GM12891 (cell line): ENCODE measurements at regions not wholly inside any gene's neighbourhood (a gene's known extent, or its start where the extent isn't known, plus 50 kb on each side); places are given as distances from the start of the nearest gene placed in this dataset.
"Not testable (repeated sequence)": the region's sequence is repeated elsewhere in the genome, so short reads cannot be mapped to it uniquely, and the experiment has no call there.

Source experiments
- DNase-seq: peaks from one replicate; pipeline ENCODE4 v3.0.0; 2011; ENCODE audit warnings: low spot score; ENCODE audit not compliant: insufficient read length
- FAIRE-seq: peaks from 2 replicates; lab custom pipeline; 2011; peaks lifted over from hg19 to GRCh38; lab: Jason Lieb, UNC
- PAX5 ChIP-seq: IDR thresholded peaks from 2 replicates; pipeline ENCODE4 v1.6.1; 2011; ENCODE audit warnings: low read length, moderate library complexity, mild to moderate bottlenecking; ENCODE audit not compliant: insufficient read depth, severe bottlenecking
- POLR2A ChIP-seq: IDR thresholded peaks from 2 replicates; pipeline ENCODE4 v1.6.1; 2011; ENCODE audit warnings: low read depth, low read length, control low read depth
- POLR2AphosphoS5 ChIP-seq: IDR thresholded peaks from 2 replicates; pipeline ENCODE4 v1.6.1; 2011; ENCODE audit warnings: low read depth, low read length, control low read depth
- POU2F2 ChIP-seq: IDR thresholded peaks from 2 replicates; pipeline ENCODE4 v1.6.1; 2011; ENCODE audit warnings: low read depth, mild to moderate bottlenecking, control low read depth, low read length, moderate library complexity
- SPI1 ChIP-seq: IDR thresholded peaks from 2 replicates; pipeline ENCODE4 v1.6.1; 2011; ENCODE audit warnings: low read depth, low read length, control low read depth
- TAF1 ChIP-seq: IDR thresholded peaks from 2 replicates; pipeline ENCODE4 v1.6.1; 2011; ENCODE audit warnings: low read depth, low read length, control low read depth

- TF ChIP-seq SPI1 (no peak), POLR2AphosphoS5 (no peak), PAX5 (no peak), POU2F2 (no peak), POLR2A (no peak), TAF1 (no peak)
- DNase-seq (no peak), FAIRE-seq (no peak)
Measured at GRCh38 chr13:83150616-83151307, 731.5 kb downstream of the SLITRK1 start.

- TF ChIP-seq POLR2A (no peak), SPI1 (no peak), TAF1 (no peak), PAX5 (no peak), POU2F2 (no peak), POLR2AphosphoS5 (no peak)
- DNase-seq: no peak
- FAIRE-seq: no peak
Measured at GRCh38 chr13:83136660-83137059, 745.6 kb downstream of the SLITRK1 start.

- FAIRE-seq (no peak), DNase-seq (no peak)
- TF ChIP-seq PAX5 (no peak), POLR2AphosphoS5 (no peak), POU2F2 (no peak), TAF1 (no peak), POLR2A (no peak), SPI1 (no peak)
Measured at GRCh38 chr13:83125791-83126190, 756.5 kb downstream of the SLITRK1 start.

- TF ChIP-seq PAX5: no peak
- no peak for FAIRE-seq
- DNase-seq: no peak
Measured at GRCh38 chr13:83121896-83122295, 760.4 kb downstream of the SLITRK1 start.

- no peak for DNase-seq
- FAIRE-seq: no peak
- TF ChIP-seq POLR2AphosphoS5 (no peak), TAF1 (no peak), PAX5 (no peak), POLR2A (no peak), POU2F2 (no peak), SPI1 (no peak)
Measured at GRCh38 chr13:83117046-83117445, 765.2 kb downstream of the SLITRK1 start.

- FAIRE-seq, DNase-seq: not testable (repeated sequence)
Measured at GRCh38 chr13:83101574-83102247, 780.6 kb downstream of the SLITRK1 start.

- FAIRE-seq (no peak), DNase-seq (no peak)
- no peak for TF ChIP-seq POLR2AphosphoS5
- no peak for TF ChIP-seq POLR2A
- no peak for TF ChIP-seq PAX5
- no peak for TF ChIP-seq POU2F2
- no peak for TF ChIP-seq TAF1
- TF ChIP-seq SPI1: no peak
Measured at GRCh38 chr13:83100237-83100636, 782.0 kb downstream of the SLITRK1 start.

- no peak for FAIRE-seq
- TF ChIP-seq POU2F2 (no peak), PAX5 (no peak), POLR2AphosphoS5 (no peak), SPI1 (no peak), TAF1 (no peak), POLR2A (no peak)
- DNase-seq: no peak
Measured at GRCh38 chr13:83088858-83089257, 793.4 kb downstream of the SLITRK1 start.

GRCh38 chr13:83086948-83087347, 795.3 kb downstream of the SLITRK1 start:
- FAIRE-seq: no peak
- DNase-seq: no peak
- no peak for TF ChIP-seq POLR2A
- no peak for TF ChIP-seq POU2F2
- no peak for TF ChIP-seq POLR2AphosphoS5
- no peak for TF ChIP-seq TAF1
- TF ChIP-seq PAX5: no peak
- TF ChIP-seq SPI1: no peak

- TF ChIP-seq SPI1 (no peak), POLR2AphosphoS5 (no peak), PAX5 (no peak), POLR2A (no peak)
- no peak for DNase-seq
- FAIRE-seq: no peak
Measured at GRCh38 chr13:83086088-83086487, 796.2 kb downstream of the SLITRK1 start.
